SK-MEL-5 (cell line): ENCODE measurements at regions not wholly inside any gene's neighbourhood (a gene's known extent, or its start where the extent isn't known, plus 50 kb on each side); places are given as distances from the start of the nearest gene placed in this dataset.
"Not testable (repeated sequence)": the region's sequence is repeated elsewhere in the genome, so short reads cannot be mapped to it uniquely, and the experiment has no call there.

Experiments
- DNase-seq: peaks from one replicate; pipeline ENCODE4 v3.0.0-alpha.2; 2016; ENCODE audit warnings: low read depth, low spot score
- in situ Hi-C: cut with HindIII; loops from 2 replicates; pipeline ENCODE4 v1.10.0; 2016; ENCODE audit warnings: low sequenced_read_pairs, high pct_unique_total_duplicates, low pct_unique_long_range_greater_than_20kb

DNA sequence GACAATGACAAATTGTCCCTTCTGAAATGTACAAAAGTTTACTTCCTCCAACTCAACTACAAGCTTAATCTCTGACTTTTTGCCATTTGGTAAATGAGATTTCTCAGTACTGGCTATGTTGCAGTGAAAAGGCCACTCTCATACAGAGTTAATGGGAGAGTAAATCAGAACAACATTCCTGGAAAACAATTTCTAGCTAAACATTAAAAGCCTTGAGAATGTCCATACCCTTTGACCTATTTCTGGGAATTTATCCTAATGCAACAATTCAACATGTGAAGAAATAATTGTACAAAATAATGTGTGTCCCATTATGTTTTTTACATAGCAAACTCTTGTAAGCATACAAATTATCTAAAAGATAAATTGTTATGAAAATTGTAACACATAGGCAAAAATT is 56.3 kb upstream of the SPEF2 start:
- no peak for DNase-seq
- in situ Hi-C loops: no loop called here

DNA sequence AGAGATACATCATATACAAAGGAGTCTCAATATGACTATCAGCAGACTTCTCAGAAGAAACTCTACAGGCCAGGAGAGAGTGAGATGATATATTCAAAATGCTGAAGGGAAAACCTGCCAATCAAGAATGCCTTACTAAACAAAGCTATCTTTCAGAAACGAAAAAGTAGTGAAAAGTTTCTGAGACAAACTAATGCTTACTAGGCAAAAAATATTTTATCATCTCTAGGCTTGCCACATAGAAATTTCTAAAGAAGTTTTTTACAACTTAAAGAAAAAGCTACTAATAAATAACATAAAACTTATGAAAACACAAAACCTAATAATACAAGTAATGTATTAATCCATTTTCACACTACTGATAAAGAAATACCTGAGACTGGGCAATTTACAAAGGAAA is 59.9 kb upstream of the SPEF2 start:
- in situ Hi-C loops: no loop called here

GRCh38 chr5:35557199-35557598 is 60.5 kb upstream of the SPEF2 start:
- in situ Hi-C loops: no loop called here
- DNase-seq: no peak

More for the DNA sequence above, 59.9 kb upstream of the SPEF2 start:
- DNase-seq: no peak

GRCh38 chr5:35554016-35554415 is 63.6 kb upstream of the SPEF2 start:
- no peak for DNase-seq
- in situ Hi-C loops: no loop called here

DNA sequence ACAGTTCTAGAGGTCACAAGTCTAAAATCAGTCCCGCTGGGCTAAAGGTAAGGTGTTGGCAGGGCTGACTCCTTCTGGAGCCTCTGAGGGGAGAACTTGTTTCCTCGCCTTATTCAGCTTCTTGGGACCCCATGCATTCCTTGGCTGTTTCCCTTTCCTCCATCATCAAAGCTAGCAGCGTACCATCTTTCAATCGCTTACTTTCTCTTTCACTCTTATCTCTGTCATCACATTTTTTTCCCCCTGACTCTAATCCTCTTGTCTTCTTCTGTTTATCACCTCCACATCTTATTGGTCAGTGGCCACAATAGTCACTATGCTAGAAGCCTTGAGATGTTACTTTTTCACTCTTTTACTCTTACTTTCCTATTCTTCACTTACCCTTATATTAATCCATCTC is 72.5 kb upstream of the SPEF2 start:
- in situ Hi-C loops: no loop called here
- DNase-seq: no peak

- in situ Hi-C loops: no loop called here
- DNase-seq: no peak
Observed at GRCh38 chr5:35543408-35543807, 74.3 kb upstream of the SPEF2 start.

- in situ Hi-C loops: no loop called here
Observed at GRCh38 chr5:35540002-35540401, 77.7 kb upstream of the SPEF2 start.

DNA sequence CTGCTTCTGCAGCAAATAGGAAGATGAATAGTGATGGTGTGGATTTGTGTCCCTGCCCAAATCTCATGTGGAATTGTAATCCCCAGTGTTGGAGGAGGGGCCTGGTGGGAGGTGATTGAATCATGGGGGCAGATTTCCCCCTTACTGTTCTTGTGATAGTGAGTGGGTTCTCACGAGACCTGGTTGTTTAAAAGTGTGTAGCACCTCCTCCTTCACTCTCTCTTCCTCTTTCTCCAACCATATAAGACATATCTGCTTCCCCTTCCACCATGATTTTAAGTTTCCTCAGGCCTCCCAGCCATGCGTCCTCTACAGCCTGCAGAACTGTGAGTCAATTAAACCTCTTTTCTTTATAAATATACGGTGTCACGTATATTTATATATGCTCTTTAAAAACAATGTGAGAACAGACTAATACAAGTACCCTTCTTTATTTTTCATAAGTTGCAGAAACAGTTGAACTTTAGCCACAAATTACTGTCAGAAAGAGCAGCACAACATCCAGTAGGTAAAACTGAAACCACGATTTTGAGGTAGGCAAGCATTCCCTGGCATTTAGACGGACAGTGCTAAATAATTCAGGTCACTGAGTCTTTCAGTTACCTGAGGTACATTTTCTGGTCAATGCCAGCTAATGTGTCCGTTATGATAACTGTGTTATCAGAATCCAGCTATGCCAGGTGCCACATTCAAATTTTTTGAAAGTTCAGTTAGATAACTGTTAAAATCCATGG is 79.3 kb upstream of the SPEF2 start:
- in situ Hi-C loops: no loop called here

More at GRCh38 chr5:35540002-35540401, 77.7 kb upstream of the SPEF2 start:
- DNase-seq: no peak

GRCh38 chr5:35533156-35533555 is 84.5 kb upstream of the SPEF2 start:
- no peak for DNase-seq
- in situ Hi-C loops: no loop called here

More for the DNA sequence above, 79.3 kb upstream of the SPEF2 start:
- DNase-seq: no peak

DNA sequence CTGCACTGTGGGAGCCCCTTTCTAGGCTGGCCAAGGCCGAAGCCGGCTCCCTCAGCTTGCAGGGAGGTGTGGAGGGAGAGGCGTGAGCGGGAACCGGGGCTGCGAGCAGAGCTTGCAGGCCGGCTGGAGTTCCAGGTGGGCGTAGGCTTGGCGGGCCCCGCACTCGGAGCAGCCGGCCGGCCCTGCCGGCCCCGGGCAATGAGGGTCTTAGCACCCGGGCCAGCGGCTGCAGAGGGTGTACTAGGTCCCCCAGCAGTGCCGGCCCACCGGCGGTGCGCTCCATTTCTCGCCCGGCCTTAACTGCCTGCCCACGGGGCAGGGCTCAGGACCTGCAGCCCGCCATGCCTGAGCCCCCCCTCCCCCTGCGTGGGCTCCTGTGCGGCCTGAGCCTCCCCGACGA is 86.1 kb upstream of the SPEF2 start:
- DNase-seq, in situ Hi-C loops: not testable (repeated sequence)

GRCh38 chr5:35518104-35518503 is 99.6 kb upstream of the SPEF2 start:
- no peak for DNase-seq
- in situ Hi-C loops: no loop called here

DNA sequence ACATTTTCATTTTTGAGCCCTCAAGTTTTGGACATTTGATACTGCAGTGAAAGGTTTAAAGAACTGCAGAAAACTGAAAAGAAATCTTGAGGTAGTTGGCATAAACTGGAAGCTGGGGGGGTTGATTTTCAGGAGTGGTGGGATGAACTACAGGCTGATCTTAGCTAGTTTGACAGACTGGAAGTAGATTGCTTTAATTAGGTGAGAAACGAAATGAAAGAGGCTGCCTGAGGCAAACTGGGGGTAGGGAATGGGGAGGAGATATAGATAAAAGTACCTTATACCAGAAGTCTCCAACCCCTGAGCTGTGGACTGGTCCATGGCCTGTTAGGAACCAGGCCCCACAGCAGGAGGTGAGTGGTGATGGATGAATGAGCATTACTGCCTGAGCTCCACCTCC is 101.4 kb upstream of the SPEF2 start:
- no peak for DNase-seq
- in situ Hi-C loops: no loop called here

- in situ Hi-C loops: no loop called here
Observed at GRCh38 chr5:35513612-35514011, 104.1 kb upstream of the SPEF2 start.

GRCh38 chr5:35502206-35502605 is 115.5 kb upstream of the SPEF2 start:
- DNase-seq: no peak
- in situ Hi-C loops: no loop called here

More at GRCh38 chr5:35513612-35514011, 104.1 kb upstream of the SPEF2 start:
- DNase-seq: no peak

DNA sequence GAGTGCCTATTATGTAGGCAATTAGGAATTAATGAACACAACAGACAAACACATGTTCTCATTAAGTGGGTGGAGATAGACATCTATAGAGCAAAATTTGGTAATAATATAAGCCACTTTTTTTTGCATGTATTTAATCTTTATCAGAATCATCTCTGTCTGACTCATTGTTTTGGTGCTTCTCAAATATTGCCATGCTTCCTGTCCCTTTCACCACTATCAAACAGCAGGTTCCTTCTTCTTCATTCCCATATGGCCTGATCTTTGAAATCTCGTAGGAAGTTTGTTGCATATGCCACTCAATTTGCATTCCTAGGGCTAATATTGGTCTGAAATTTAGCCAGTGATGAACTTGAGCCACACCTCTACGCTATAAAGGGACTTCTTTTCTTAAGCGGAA is 128.9 kb upstream of the SPEF2 start:
- in situ Hi-C loops: no loop called here
- DNase-seq: no peak

GRCh38 chr5:35488055-35488454 is 129.6 kb upstream of the SPEF2 start:
- DNase-seq: no peak

GRCh38 chr5:35487233-35488025 is 130.2 kb upstream of the SPEF2 start:
- in situ Hi-C loops: no loop called here
- DNase-seq: no peak

More at GRCh38 chr5:35488055-35488454, 129.6 kb upstream of the SPEF2 start:
- in situ Hi-C loops: no loop called here

DNA sequence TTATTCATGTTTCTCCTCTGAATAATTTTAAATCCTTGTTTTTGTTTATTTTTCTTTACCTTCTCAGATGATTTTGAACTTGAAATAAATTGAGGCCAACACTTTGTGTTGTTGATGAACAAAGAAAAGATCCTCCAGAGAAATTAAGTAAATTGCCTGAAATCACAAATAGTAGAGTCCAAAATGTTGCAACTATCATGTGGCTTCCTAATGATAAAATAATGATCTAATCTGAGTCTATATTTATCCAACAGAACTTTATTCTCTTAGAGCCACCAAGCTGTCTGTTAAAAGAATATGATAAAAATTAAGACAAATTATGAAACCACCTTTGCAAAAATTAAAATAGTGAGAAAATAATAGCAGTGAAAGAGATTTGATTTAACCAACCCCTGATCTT is 132.2 kb upstream of the SPEF2 start:
- in situ Hi-C loops: no loop called here
- DNase-seq: no peak

DNA sequence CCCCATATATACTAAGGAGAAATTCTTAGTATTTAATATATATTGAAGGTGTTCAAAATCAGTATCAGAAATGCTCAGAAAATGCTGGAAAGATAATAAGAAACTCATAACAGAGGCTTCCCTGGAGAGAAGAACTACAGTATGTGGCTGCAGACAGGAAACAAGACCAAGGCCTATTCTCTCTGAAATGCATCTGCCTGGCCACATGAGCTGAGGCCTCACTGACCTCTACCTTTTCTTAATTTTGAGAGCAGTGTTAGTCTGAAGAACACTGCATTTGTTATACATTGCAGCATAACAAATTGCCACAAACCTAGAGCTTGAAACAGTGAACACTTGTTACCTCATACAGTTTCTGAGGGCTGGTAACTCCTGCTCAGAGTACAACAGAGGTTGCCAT is 133.4 kb upstream of the SPEF2 start:
- in situ Hi-C loops: no loop called here
- DNase-seq: no peak
